Trophoblast cell (in vitro differentiated cells and primary cell): ENCODE measurements at regions not wholly inside any gene's neighbourhood (a gene's known extent, or its start where the extent isn't known, plus 50 kb on each side); places are given as distances from the start of the nearest gene placed in this dataset.

Experiments used
- DNase-seq, 2 donors: peaks; one replicate each; pipeline ENCODE4 v3.0.0-alpha.2; 2016
- H2AFZ ChIP-seq: 2 replicates; pipeline ENCODE4 v1.6.1; 2013; ENCODE audit warnings: low read length, moderate library complexity, mild to moderate bottlenecking; ENCODE audit not compliant: insufficient read depth, poor library complexity
- H2AK5ac ChIP-seq: 2 replicates; pipeline ENCODE4 v1.6.1; 2013; ENCODE audit warnings: mild to moderate bottlenecking, low read length
- H2BK120ac ChIP-seq: 2 replicates; pipeline ENCODE4 v1.6.1; 2013; ENCODE audit warnings: low read length, mild to moderate bottlenecking, moderate library complexity; ENCODE audit not compliant: insufficient read depth, poor library complexity
- H2BK12ac ChIP-seq: 2 replicates; pipeline ENCODE4 v1.6.1; 2013; ENCODE audit warnings: mild to moderate bottlenecking, low read length, moderate library complexity
- H2BK5ac ChIP-seq: 2 replicates; pipeline ENCODE4 v1.6.1; 2013; ENCODE audit warnings: low read length, low read depth, moderate library complexity, mild to moderate bottlenecking; ENCODE audit not compliant: poor library complexity
- H3K14ac ChIP-seq: 2 replicates; pipeline ENCODE4 v1.6.1; 2013; ENCODE audit warnings: mild to moderate bottlenecking, low read length
- H3K18ac ChIP-seq: 2 replicates; pipeline ENCODE4 v1.6.1; 2013; ENCODE audit warnings: mild to moderate bottlenecking, low read length
- H3K23ac ChIP-seq: 2 replicates; pipeline ENCODE4 v1.6.1; 2013; ENCODE audit warnings: low read length
- H3K27ac ChIP-seq: 2 replicates; pipeline ENCODE4 v1.5.1; 2013; ENCODE audit warnings: low read depth, mild to moderate bottlenecking, inconsistent platforms, low read length, moderate library complexity
- H3K27me3 ChIP-seq: 2 replicates; pipeline ENCODE4 v1.6.1; 2013; ENCODE audit warnings: inconsistent platforms, mild to moderate bottlenecking, low read length, moderate library complexity; ENCODE audit not compliant: insufficient read depth
- H3K36me3 ChIP-seq, 2 experiments: 1 replicate in 1 of 2; 2 replicates in 1 of 2; pipeline ENCODE4 v1.6.1; 2013; ENCODE audit warnings: low read length in 2 of 2, mild to moderate bottlenecking in 2 of 2, moderate library complexity in 1 of 2; ENCODE audit not compliant: insufficient read depth in 2 of 2, control insufficient read depth in 1 of 2
- H3K4ac ChIP-seq: 2 replicates; pipeline ENCODE4 v1.6.1; 2013; ENCODE audit warnings: low read depth, mild to moderate bottlenecking, low read length, moderate library complexity
- H3K4me1 ChIP-seq, 2 experiments: 1 replicate in 1 of 2; 2 replicates in 1 of 2; pipeline ENCODE4 v1.6.1; 2013; ENCODE audit warnings: low read length in 2 of 2, mild to moderate bottlenecking in 2 of 2, moderate library complexity in 1 of 2; ENCODE audit not compliant: insufficient read depth in 2 of 2, control insufficient read depth in 1 of 2
- H3K4me2 ChIP-seq: 2 replicates; pipeline ENCODE4 v1.6.1; 2013; ENCODE audit warnings: inconsistent platforms, mild to moderate bottlenecking, low read length, moderate library complexity
- H3K4me3 ChIP-seq: 2 replicates; pipeline ENCODE4 v1.5.1; 2013; ENCODE audit warnings: mild to moderate bottlenecking, low read depth, low read length, inconsistent platforms
- H3K79me1 ChIP-seq: one replicate; pipeline ENCODE4 v1.6.1; 2013; ENCODE audit warnings: low read length
- H3K79me2 ChIP-seq: 2 replicates; pipeline ENCODE4 v1.6.1; 2013; ENCODE audit warnings: low read length, mild to moderate bottlenecking; ENCODE audit not compliant: control insufficient read depth, insufficient read depth, poor library complexity
- H3K9ac ChIP-seq: 2 replicates; pipeline ENCODE4 v1.6.1; 2013; ENCODE audit warnings: mild to moderate bottlenecking, low read length
- H3K9me3 ChIP-seq: 2 replicates; pipeline ENCODE4 v1.6.1; 2013; ENCODE audit warnings: low read depth, mild to moderate bottlenecking, control low read depth, inconsistent platforms, low read length; ENCODE audit not compliant: insufficient read depth
- H4K12ac ChIP-seq: 2 replicates; pipeline ENCODE4 v1.6.1; 2013; ENCODE audit warnings: low read depth, mild to moderate bottlenecking, low read length, moderate library complexity
- H4K8ac ChIP-seq: 2 replicates; pipeline ENCODE4 v1.6.1; 2013; ENCODE audit warnings: low read depth, mild to moderate bottlenecking, low read length, moderate library complexity
- H4K91ac ChIP-seq: one replicate; pipeline ENCODE4 v1.6.1; 2013; ENCODE audit warnings: low read depth, mild to moderate bottlenecking, low read length, moderate library complexity
- WGBS: extraction: QIAGEN DNeasy Blood & Tissue Kit; methylation state at CpG from one replicate; pipeline ENCODE4 v1.1.7; 2013; ENCODE audit warnings: missing lambda C conversion rate; ENCODE audit not compliant: insufficient read length, insufficient coverage; ENCODE audit errors: extremely low coverage; 5-methylcytosine and 5-hydroxymethylcytosine counted together

- Histone ChIP-seq H2AFZ (no peak overlapping the region), H3K27me3 (no peaks in the 10 kb centered on the region), H3K27ac (no peak overlapping the region), H3K4me2 (no peak overlapping the region), H3K79me2 (no peaks in the 10 kb centered on the region), H2BK12ac (no peak overlapping the region), H4K12ac (no peak overlapping the region), H3K14ac (no peak overlapping the region), H3K18ac (no peak overlapping the region), H3K4me1 (no peaks in the 10 kb centered on the region), H3K36me3 (no peaks in the 10 kb centered on the region), H3K79me1 (no peaks in the 10 kb centered on the region), H3K9ac (no peak overlapping the region), H2BK5ac (no peak overlapping the region), H2AK5ac (no peak overlapping the region), H3K4ac (no peak overlapping the region), H3K4me3 (no peak overlapping the region), H3K23ac (no peak overlapping the region), H3K9me3 (no peaks in the 10 kb centered on the region), H4K8ac (no peak overlapping the region), H4K91ac (no peak overlapping the region), H2BK120ac (no peak overlapping the region)
- no peak for DNase-seq
- no CpG with 5 or more reads among the region's 6 CpGs for WGBS
Measured at GRCh38 chr11:109582470-109582869, 160.5 kb downstream of the C11orf87 start.

- H3K79me1 ChIP-seq = no peaks in the 10 kb centered on the region
Measured at GRCh38 chr11:109584001-109584972, 162.3 kb downstream of the C11orf87 start.

GRCh38 chr11:109586789-109587188 lies 164.8 kb downstream of the C11orf87 start:
- no peaks in the 10 kb centered on the region for H3K4me1 ChIP-seq
- H2BK5ac ChIP-seq = no peak overlapping the region
- no peak overlapping the region for H2AFZ ChIP-seq
- no peaks in the 10 kb centered on the region for H3K36me3 ChIP-seq
- no peak for DNase-seq
- H3K4ac ChIP-seq = no peak overlapping the region
- H2BK12ac ChIP-seq = no peak overlapping the region
- H3K27me3 ChIP-seq = no peaks in the 10 kb centered on the region
- no CpG with 5 or more reads among the region's 2 CpGs for WGBS
- H3K4me3 ChIP-seq = no peak overlapping the region
- H3K9ac ChIP-seq = no peak overlapping the region
- no peaks in the 10 kb centered on the region for H3K79me1 ChIP-seq
- H2AK5ac ChIP-seq = no peak overlapping the region
- H3K23ac ChIP-seq = no peak overlapping the region
- no peak overlapping the region for H4K12ac ChIP-seq
- no peak overlapping the region for H3K27ac ChIP-seq
- no peak overlapping the region for H3K14ac ChIP-seq
- no peak overlapping the region for H3K4me2 ChIP-seq
- H3K18ac ChIP-seq = no peak overlapping the region
- H4K8ac ChIP-seq = no peak overlapping the region
- H2BK120ac ChIP-seq = no peak overlapping the region
- H3K79me2 ChIP-seq = no peaks in the 10 kb centered on the region
- no peaks in the 10 kb centered on the region for H3K9me3 ChIP-seq
- H4K91ac ChIP-seq = no peak overlapping the region

More at GRCh38 chr11:109584001-109584972, 162.3 kb downstream of the C11orf87 start:
- Histone ChIP-seq H3K23ac (no peak overlapping the region), H3K4ac (no peak overlapping the region), H2BK12ac (no peak overlapping the region), H2BK5ac (no peak overlapping the region), H3K27me3 (no peaks in the 10 kb centered on the region), H3K4me2 (no peak overlapping the region), H3K79me2 (no peaks in the 10 kb centered on the region), H2BK120ac (no peak overlapping the region), H4K12ac (no peak overlapping the region), H3K18ac (no peak overlapping the region), H4K8ac (no peak overlapping the region), H2AFZ (no peak overlapping the region), H3K9me3 (no peaks in the 10 kb centered on the region), H2AK5ac (no peak overlapping the region), H3K36me3 (no peaks in the 10 kb centered on the region), H3K27ac (no peak overlapping the region), H3K4me3 (no peak overlapping the region), H4K91ac (no peak overlapping the region), H3K9ac (no peak overlapping the region), H3K4me1 (no peaks in the 10 kb centered on the region), H3K14ac (no peak overlapping the region)
- WGBS = no CpG with 5 or more reads among the region's 1 CpG
- DNase-seq = no peak

- no peak overlapping the region for H3K4ac ChIP-seq
- H3K9me3 ChIP-seq = no peaks in the 10 kb centered on the region
- no peak overlapping the region for H2BK5ac ChIP-seq
- no peak overlapping the region for H3K4me2 ChIP-seq
- no peak overlapping the region for H3K27ac ChIP-seq
- H3K4me1 ChIP-seq = no peaks in the 10 kb centered on the region
- no peaks in the 10 kb centered on the region for H3K27me3 ChIP-seq
- no peak overlapping the region for H2AK5ac ChIP-seq
- no peak overlapping the region for H3K14ac ChIP-seq
- DNase-seq = no peak
- H3K36me3 ChIP-seq = no peaks in the 10 kb centered on the region
- H4K12ac ChIP-seq = no peak overlapping the region
- H3K79me2 ChIP-seq = no peaks in the 10 kb centered on the region
- no peak overlapping the region for H3K9ac ChIP-seq
- no peak overlapping the region for H3K23ac ChIP-seq
- H3K18ac ChIP-seq = no peak overlapping the region
- no peak overlapping the region for H2BK12ac ChIP-seq
- no peak overlapping the region for H2AFZ ChIP-seq
- H4K91ac ChIP-seq = no peak overlapping the region
- no peak overlapping the region for H4K8ac ChIP-seq
- H3K4me3 ChIP-seq = no peak overlapping the region
- no peak overlapping the region for H2BK120ac ChIP-seq
- H3K79me1 ChIP-seq = no peaks in the 10 kb centered on the region
Measured at GRCh38 chr11:109590782-109591181, 168.8 kb downstream of the C11orf87 start.
